Activated CD4-positive, CD25-positive, alpha-beta regulatory T cell (primary cell): ENCODE measurements at regions not wholly inside any gene's neighbourhood (a gene's known extent, or its start where the extent isn't known, plus 50 kb on each side); places are given as distances from the start of the nearest gene placed in this dataset.
"Not testable (repeated sequence)": the region's sequence is repeated elsewhere in the genome, so short reads cannot be mapped to it uniquely, and the experiment has no call there.

Experiments used
- DNase-seq, 4 experiments: peaks; one replicate each; lab custom pipeline; 2025; lab: John Stamatoyannopoulos, UW

GRCh38 chrX:25141684-25142083 lies 125.9 kb upstream of the ARX start:
- no peak for DNase-seq

GRCh38 chrX:25131055-25131454 lies 115.3 kb upstream of the ARX start:
- no peak for DNase-seq

GRCh38 chrX:25130619-25131018 lies 114.9 kb upstream of the ARX start:
- no peak for DNase-seq

GRCh38 chrX:25125483-25125882 lies 109.7 kb upstream of the ARX start:
- no peak for DNase-seq

GRCh38 chrX:25124391-25124790 lies 108.6 kb upstream of the ARX start:
- DNase-seq, result no peak

GRCh38 chrX:25112156-25112555 lies 96.4 kb upstream of the ARX start:
- no peak for DNase-seq

- no peak for DNase-seq
These were observed 92.7 kb upstream of the ARX start for GRCh38 chrX:25108481-25108880.

GRCh38 chrX:25105221-25105620 lies 89.5 kb upstream of the ARX start:
- no peak for DNase-seq

GRCh38 chrX:25096522-25097045 lies 80.8 kb upstream of the ARX start:
- no peak for DNase-seq

- not testable (repeated sequence) for DNase-seq
These were observed 75.4 kb upstream of the ARX start for GRCh38 chrX:25091152-25091551.

- no peak for DNase-seq
These were observed 68.7 kb upstream of the ARX start for GRCh38 chrX:25084446-25084845.

GRCh38 chrX:25083661-25084060 lies 67.9 kb upstream of the ARX start:
- DNase-seq, result no peak

GRCh38 chrX:25079020-25079419 lies 63.3 kb upstream of the ARX start:
- no peak for DNase-seq

GRCh38 chrX:25076941-25077500 lies 61.3 kb upstream of the ARX start:
- DNase-seq, result no peak

GRCh38 chrX:25072247-25072646 lies 56.5 kb upstream of the ARX start:
- no peak for DNase-seq

GRCh38 chrX:25070038-25070437 lies 54.3 kb upstream of the ARX start:
- DNase-seq, result no peak

- DNase-seq, result no peak
These were observed 53.4 kb upstream of the ARX start for GRCh38 chrX:25069209-25069608.

- no peak for DNase-seq
These were observed 52.6 kb upstream of the ARX start for GRCh38 chrX:25068340-25068739.

- DNase-seq, result no peak
These were observed 51.8 kb upstream of the ARX start for GRCh38 chrX:25067271-25068172.

- DNase-seq, result no peak
These were observed 50.4 kb upstream of the ARX start for GRCh38 chrX:25066131-25066530.
